ENCODE measurements at regions not wholly inside any gene's neighbourhood (a gene's known extent, or its start where the extent isn't known, plus 50 kb on each side); places are given as distances from the start of the nearest gene placed in this dataset.

DNA sequence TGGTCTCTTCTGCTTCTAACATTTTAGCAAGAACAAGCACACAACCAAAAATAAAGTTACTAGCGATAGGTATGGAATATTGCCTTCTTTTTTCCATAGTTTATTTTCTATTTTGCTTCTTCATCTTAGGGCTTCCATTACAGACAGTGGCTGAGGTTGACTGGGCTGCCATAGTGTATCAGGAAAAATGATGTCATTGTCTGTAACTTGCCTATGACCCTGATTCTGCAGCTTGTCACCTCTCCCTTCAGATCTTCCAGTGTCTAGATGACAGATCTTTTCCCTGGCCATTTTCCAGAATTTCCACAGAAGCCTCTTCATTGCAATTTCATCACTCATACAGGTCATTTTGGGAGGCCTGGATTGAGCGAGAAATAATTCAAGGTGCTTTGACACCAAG is 308.5 kb downstream of the EPHA4 start:
- no peak overlapping the region for H3K27ac ChIP-seq
- intact Hi-C loops (cut with DNase I; ENCODE audit: low total_unique reads), result no loop called here
- DNase-seq (ENCODE audit: low spot score in 2 of 2), result no peak
- H3K4me1 ChIP-seq, result no peaks in the 10 kb centered on the region
- H3K9me3 ChIP-seq, result no peaks in the 10 kb centered on the region
- peaks cover 0 to 2% of the 10 kb centered on the region in 2 donors for H3K27me3 ChIP-seq
- no peaks in the 10 kb centered on the region for H3K36me3 ChIP-seq
- TF ChIP-seq POLR2AphosphoS5 (IDR thresholded peaks at IDR 0.05) (no peak), POLR2A (IDR thresholded peaks at IDR 0.05) (no peak), CTCF (IDR thresholded peaks at IDR 0.05) (no peak)
- H3K4me3 ChIP-seq, result no peak overlapping the region

- intact Hi-C loops (cut with DNase I; ENCODE audit: low total_unique reads), result no loop called here
- H3K27ac ChIP-seq, result no peak overlapping the region
- H3K36me3 ChIP-seq, result no peaks in the 10 kb centered on the region
- H3K27me3 ChIP-seq, result peaks cover 0 to 2% of the 10 kb centered on the region in 2 donors
- H3K9me3 ChIP-seq, result no peaks in the 10 kb centered on the region
- no peak overlapping the region for H3K4me3 ChIP-seq
- TF ChIP-seq POLR2A (IDR thresholded peaks at IDR 0.05), result no peak
- TF ChIP-seq CTCF (IDR thresholded peaks at IDR 0.05), result no peak
- no peak for TF ChIP-seq POLR2AphosphoS5 (IDR thresholded peaks at IDR 0.05)
- DNase-seq (ENCODE audit: low spot score in 2 of 2), result no peak
- no peaks in the 10 kb centered on the region for H3K4me1 ChIP-seq
Observed at GRCh38 chr2:221264318-221264717, 307.8 kb downstream of the EPHA4 start.

- no peak for TF ChIP-seq CTCF (IDR thresholded peaks at IDR 0.05)
- no peak for TF ChIP-seq POLR2AphosphoS5 (IDR thresholded peaks at IDR 0.05)
- TF ChIP-seq POLR2A (IDR thresholded peaks at IDR 0.05), result no peak
- DNase-seq (ENCODE audit: low spot score in 2 of 2), result no peak
- Histone ChIP-seq H3K4me3 (no peak overlapping the region), H3K27me3 (no peaks in the 10 kb centered on the region), H3K9me3 (no peaks in the 10 kb centered on the region), H3K27ac (no peak overlapping the region), H3K36me3 (no peaks in the 10 kb centered on the region), H3K4me1 (no peaks in the 10 kb centered on the region)
- intact Hi-C loops (cut with DNase I; ENCODE audit: low total_unique reads), result no loop called here
Observed at GRCh38 chr2:221267773-221268425, 304.2 kb downstream of the EPHA4 start.

- Histone ChIP-seq H3K9me3 (no peaks in the 10 kb centered on the region), H3K27ac (no peak overlapping the region), H3K36me3 (no peaks in the 10 kb centered on the region), H3K4me1 (no peaks in the 10 kb centered on the region), H3K27me3 (no peaks in the 10 kb centered on the region), H3K4me3 (no peak overlapping the region)
- DNase-seq (ENCODE audit: low spot score in 2 of 2), result no peak
- intact Hi-C loops (cut with DNase I; ENCODE audit: low total_unique reads), result no loop called here
- no peak for TF ChIP-seq POLR2A (IDR thresholded peaks at IDR 0.05)
- TF ChIP-seq POLR2AphosphoS5 (IDR thresholded peaks at IDR 0.05), result no peak
- TF ChIP-seq CTCF (IDR thresholded peaks at IDR 0.05), result no peak
Observed at GRCh38 chr2:221268631-221269030, 303.5 kb downstream of the EPHA4 start.

- no peak for TF ChIP-seq CTCF (IDR thresholded peaks at IDR 0.05)
- no peak for TF ChIP-seq POLR2AphosphoS5 (IDR thresholded peaks at IDR 0.05)
- no peak for TF ChIP-seq POLR2A (IDR thresholded peaks at IDR 0.05)
- no peak overlapping the region for H3K4me3 ChIP-seq
- no peaks in the 10 kb centered on the region for H3K4me1 ChIP-seq
- intact Hi-C loops (cut with DNase I; ENCODE audit: low total_unique reads), result no loop called here
- H3K27me3 ChIP-seq, result no peaks in the 10 kb centered on the region
- H3K27ac ChIP-seq, result no peak overlapping the region
- DNase-seq (ENCODE audit: low spot score in 2 of 2), result no peak
- H3K9me3 ChIP-seq, result no peaks in the 10 kb centered on the region
- H3K36me3 ChIP-seq, result no peaks in the 10 kb centered on the region
Observed at GRCh38 chr2:221270806-221271205, 301.3 kb downstream of the EPHA4 start.

All from breast epithelium (tissue), 4 donors.